ENCODE measurements at regions not wholly inside any gene's neighbourhood (a gene's known extent, or its start where the extent isn't known, plus 50 kb on each side); places are given as distances from the start of the nearest gene placed in this dataset.

GRCh38 chr4:188228279-188228678, 89.0 kb downstream of the TRIML1 start:
- TF ChIP-seq HOXB5 (CRISPR knock-in tag; IDR thresholded peaks at IDR 0.05) (no peak), MAFK (IDR thresholded peaks at IDR 0.05; ENCODE audit: partially characterized antibody) (peak; percentile 60)
- POLR2A ChIA-PET, result no interaction called here
- CTCF ChIA-PET, result interaction anchor here (0.6 kb wide), 2 partner anchors 357 to 1653 kb away, joined by 3 to 4 read pairs; no protein-coding TSS in a partner anchor
- FAIRE-seq (no peak), ATAC-seq (no peak), DNase-seq (ENCODE audit: low read depth in 1 of 2, low spot score in 1 of 2) (no peak)
- Histone ChIP-seq H3K27ac (no peak overlapping the region), H3K4me3 (no peak overlapping the region), H3K4me1 (no peaks in the 10 kb centered on the region), H3K9me3 (no peaks in the 10 kb centered on the region), H3K4me2 (no peak overlapping the region)
- WGBS (ENCODE audit: missing lambda C conversion rate), result 74% methylated on average over 1 of the region's 1 CpG

- ChIA-PET POLR2A (no interaction called here), CTCF (no interaction called here)
These were observed 93.2 kb downstream of the TRIML1 start for GRCh38 chr4:188232428-188232827.

GRCh38 chr4:188242041-188242440, 102.8 kb downstream of the TRIML1 start:
- FAIRE-seq (no peak), DNase-seq (ENCODE audit: low read depth in 1 of 2, low spot score in 1 of 2) (no peak), ATAC-seq (no peak)
- no peak overlapping the region for H3K4me2 ChIP-seq
- POLR2A ChIA-PET, result no interaction called here
- WGBS (ENCODE audit: missing lambda C conversion rate), result 78% methylated on average over 2 of the region's 2 CpGs
- H3K27ac ChIP-seq, result no peak overlapping the region
- no peak overlapping the region for H3K4me3 ChIP-seq
- H3K4me1 ChIP-seq, result no peaks in the 10 kb centered on the region
- H3K9me3 ChIP-seq, result no peaks in the 10 kb centered on the region
- TF ChIP-seq RFX5 (IDR thresholded peaks at IDR 0.05) (no peak), HMGXB4 (CRISPR knock-in tag; IDR thresholded peaks at IDR 0.05; ENCODE audit: borderline replicate concordance) (no peak), E2F6 (IDR thresholded peaks at IDR 0.05; ENCODE audit: borderline replicate concordance, low read depth) (no peak), EHF (CRISPR knock-in tag; IDR thresholded peaks at IDR 0.05) (no peak)
- CTCF ChIA-PET, result no interaction called here

More at GRCh38 chr4:188232428-188232827, 93.2 kb downstream of the TRIML1 start:
- DNase-seq (ENCODE audit: low read depth in 1 of 2, low spot score in 1 of 2) (no peak), ATAC-seq (no peak), FAIRE-seq (no peak)
- no peak overlapping the region for H3K4me3 ChIP-seq
- no peaks in the 10 kb centered on the region for H3K4me1 ChIP-seq
- no peak for TF ChIP-seq EHMT2 (IDR thresholded peaks at IDR 0.05; ENCODE audit: low read depth)
- TF ChIP-seq PHF8 (IDR thresholded peaks at IDR 0.05; ENCODE audit: borderline replicate concordance, low read depth), result no peak
- no peak for TF ChIP-seq GATA3 (IDR thresholded peaks at IDR 0.05; ENCODE audit: borderline replicate concordance)
- no peak for TF ChIP-seq HOXB5 (CRISPR knock-in tag; IDR thresholded peaks at IDR 0.05)
- no peak for TF ChIP-seq ZNF302 (CRISPR knock-in tag; IDR thresholded peaks at IDR 0.05)
- TF ChIP-seq NR3C1 (IDR thresholded peaks at IDR 0.05), result no peak
- no peak for TF ChIP-seq RNF2 (IDR thresholded peaks at IDR 0.05; ENCODE audit: borderline replicate concordance, low read depth)
- TF ChIP-seq ELK1 (IDR thresholded peaks at IDR 0.05; ENCODE audit: low read depth, low read length), result no peak
- TF ChIP-seq CHD2 (IDR thresholded peaks at IDR 0.05; ENCODE audit: low read length, partially characterized antibody), result no peak
- no peak for TF ChIP-seq MYC (IDR thresholded peaks at IDR 0.05; ENCODE audit: borderline replicate concordance, low read length)
- WGBS (ENCODE audit: missing lambda C conversion rate), result 81% methylated on average over 6 of the region's 6 CpGs
- no peak overlapping the region for H3K27ac ChIP-seq
- H3K4me2 ChIP-seq, result no peak overlapping the region
- no peaks in the 10 kb centered on the region for H3K9me3 ChIP-seq

GRCh38 chr4:188245651-188246050, 106.4 kb downstream of the TRIML1 start:
- Histone ChIP-seq H3K4me2 (no peak overlapping the region), H3K4me3 (no peak overlapping the region), H3K27ac (peak overlapping the region in 1 of 2 experiments; percentile 41; a peak in 2 of 6 replicates), H3K4me1 (no peaks in the 10 kb centered on the region), H3K9me3 (no peaks in the 10 kb centered on the region)
- WGBS (ENCODE audit: missing lambda C conversion rate), result 70% methylated on average over 6 of the region's 6 CpGs
- POLR2A ChIA-PET, result no interaction called here
- no peak for TF ChIP-seq RNF2 (IDR thresholded peaks at IDR 0.05; ENCODE audit: borderline replicate concordance, low read depth)
- TF ChIP-seq PBX3 (IDR thresholded peaks at IDR 0.05), result no peak
- no peak for TF ChIP-seq RAD21 (conservative IDR thresholded peaks at IDR 0.05 in 1 of 2, IDR thresholded peaks at IDR 0.05 in 1 of 2)
- TF ChIP-seq HEYL (CRISPR knock-in tag; IDR thresholded peaks at IDR 0.05), result no peak
- TF ChIP-seq HOXB5 (CRISPR knock-in tag; IDR thresholded peaks at IDR 0.05), result no peak
- TF ChIP-seq MAX (IDR thresholded peaks at IDR 0.05), result no peak
- CTCF ChIA-PET, result no interaction called here
- ATAC-seq (no peak), FAIRE-seq (no peak), DNase-seq (ENCODE audit: low read depth in 1 of 2, low spot score in 1 of 2) (no peak)

Measured in A549 (cell line).